ENCODE measurements at regions not wholly inside any gene's neighbourhood (a gene's known extent, or its start where the extent isn't known, plus 50 kb on each side); places are given as distances from the start of the nearest gene placed in this dataset.

GRCh38 chr5:67310740-67311139 lies 114.1 kb upstream of the CD180 start:
- DNase-seq: no peak

GRCh38 chr5:67310169-67310568 lies 113.6 kb upstream of the CD180 start:
- DNase-seq: no peak

GRCh38 chr5:67308988-67309688 lies 112.5 kb upstream of the CD180 start:
- DNase-seq: no peak

- DNase-seq: no peak
Measured at GRCh38 chr5:67306965-67307607, 110.5 kb upstream of the CD180 start.

- DNase-seq: no peak
Measured at GRCh38 chr5:67305913-67306710, 109.5 kb upstream of the CD180 start.

GRCh38 chr5:67305401-67305800 lies 108.8 kb upstream of the CD180 start:
- no peak for DNase-seq

GRCh38 chr5:67303356-67303755 lies 106.8 kb upstream of the CD180 start:
- DNase-seq: no peak

GRCh38 chr5:67301285-67301903 lies 104.8 kb upstream of the CD180 start:
- DNase-seq: no peak

DNA sequence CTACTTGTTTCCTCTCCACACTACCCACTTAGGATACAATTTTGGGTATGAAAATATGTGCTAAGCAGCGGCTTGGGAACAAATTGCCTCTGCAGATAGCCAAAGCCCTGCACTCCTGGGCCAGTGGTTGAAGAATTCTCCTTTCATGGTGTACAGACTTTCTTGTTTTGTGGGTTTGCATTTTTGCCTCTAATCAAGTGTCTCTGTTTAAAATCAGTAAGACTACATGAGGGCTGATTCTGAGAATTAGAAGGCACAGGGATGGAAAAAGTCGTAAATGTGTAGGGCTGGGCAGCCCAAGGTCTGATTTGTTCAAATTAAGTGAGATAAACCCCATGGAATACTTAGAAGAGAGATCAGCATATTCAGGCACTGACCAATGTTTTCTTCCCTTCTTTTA lies 103.7 kb upstream of the CD180 start:
- DNase-seq: no peak

GRCh38 chr5:67299231-67299735 lies 102.7 kb upstream of the CD180 start:
- no peak for DNase-seq

- no peak for DNase-seq
Measured at GRCh38 chr5:67297802-67298532, 101.4 kb upstream of the CD180 start.

DNA sequence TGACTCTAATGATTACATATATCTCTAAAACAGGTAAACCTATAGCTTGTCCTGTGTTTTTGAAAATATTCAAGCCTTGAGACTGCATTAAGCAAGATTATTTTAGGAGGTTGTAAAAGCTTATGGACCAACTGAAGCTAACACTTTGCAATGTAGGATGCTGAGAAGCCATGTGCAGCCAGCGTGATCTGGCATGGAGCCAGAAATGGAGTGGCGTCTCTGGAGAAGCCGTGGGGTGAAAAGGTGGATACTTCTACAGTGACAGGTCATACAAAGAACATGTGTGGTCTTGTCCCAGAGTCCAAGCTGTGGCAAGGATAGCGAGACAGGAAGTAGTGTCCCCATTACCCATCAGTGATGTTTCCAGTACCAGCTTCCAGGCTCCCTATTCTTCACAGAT lies 100.8 kb upstream of the CD180 start:
- DNase-seq: no peak

DNA sequence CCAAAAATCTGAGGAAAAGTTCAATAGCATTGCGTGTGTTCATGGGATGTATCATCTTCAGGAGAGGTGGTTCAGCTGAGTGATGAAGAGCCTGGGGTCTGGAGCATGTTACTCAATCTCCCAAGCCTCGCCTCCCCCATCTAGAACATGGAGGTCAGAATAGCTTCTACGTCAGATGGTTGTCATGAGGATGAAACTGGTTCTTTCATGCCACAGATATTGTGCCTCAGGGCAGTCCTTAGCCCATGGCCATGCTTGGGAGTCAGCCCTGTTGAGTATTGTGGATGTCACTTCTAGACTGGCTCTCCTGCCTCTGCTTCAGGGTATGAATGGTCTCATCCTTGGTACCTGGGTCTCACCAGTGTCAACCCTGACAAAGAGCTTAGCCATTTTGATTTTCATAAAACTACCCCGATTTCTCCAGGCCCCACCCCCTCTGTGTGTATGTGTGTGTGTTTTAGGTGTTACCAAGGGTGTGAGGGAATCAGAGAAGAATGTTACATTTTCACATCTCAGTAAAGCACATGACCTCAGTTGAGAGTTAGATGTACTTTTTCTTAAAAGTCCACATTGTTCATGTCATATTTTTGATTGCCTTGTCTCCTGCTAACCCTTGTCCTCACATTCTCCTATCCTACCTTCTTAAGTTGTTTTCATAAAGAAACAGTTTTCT lies 97.8 kb upstream of the CD180 start:
- no peak for DNase-seq

GRCh38 chr5:67293226-67293625 lies 96.6 kb upstream of the CD180 start:
- no peak for DNase-seq

- no peak for DNase-seq
Measured at GRCh38 chr5:67292201-67292940, 95.8 kb upstream of the CD180 start.

GRCh38 chr5:67291671-67292070 lies 95.1 kb upstream of the CD180 start:
- DNase-seq: no peak

GRCh38 chr5:67291066-67291465 lies 94.5 kb upstream of the CD180 start:
- DNase-seq: no peak

GRCh38 chr5:67290655-67291054 lies 94.1 kb upstream of the CD180 start:
- no peak for DNase-seq

DNA sequence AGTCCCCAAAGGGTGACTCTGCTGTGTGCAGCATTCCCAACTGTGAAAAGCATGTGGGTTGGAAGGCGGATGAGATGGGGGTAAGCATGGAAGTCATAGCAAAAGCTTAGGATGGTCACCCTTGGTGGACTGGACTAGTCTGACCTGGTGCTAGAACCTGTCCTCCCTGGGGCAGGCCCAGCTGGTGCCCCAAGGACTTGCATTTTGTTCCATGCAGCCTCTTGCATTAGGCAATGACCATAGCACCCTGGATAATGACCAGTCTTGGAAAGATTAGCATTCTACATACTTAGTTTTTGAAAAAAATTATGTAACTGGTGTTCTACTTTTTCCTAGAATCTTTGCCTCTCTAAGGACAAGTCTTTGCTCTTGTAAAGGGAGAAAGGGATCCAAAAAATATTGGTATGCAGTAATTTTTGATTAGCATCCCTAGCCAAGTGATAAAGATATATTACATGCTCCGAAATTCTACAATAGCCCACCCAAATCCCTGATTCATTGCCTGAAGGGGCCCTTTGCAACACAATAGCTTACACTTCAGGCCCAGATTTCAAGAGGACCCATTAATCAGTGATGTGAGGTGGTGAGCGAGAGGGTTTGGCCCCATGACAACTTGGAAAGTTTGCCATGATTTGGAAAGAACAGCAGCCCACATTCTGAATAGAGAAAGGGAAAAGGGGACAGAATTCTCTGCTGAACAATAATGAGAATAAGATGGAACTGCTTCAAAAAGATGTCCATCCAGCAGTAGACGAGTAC lies 93.3 kb upstream of the CD180 start:
- DNase-seq: no peak

- peak; percentile 65 for DNase-seq
Measured at GRCh38 chr5:67287510-67288268, 91.1 kb upstream of the CD180 start.
